ENCODE measurements at regions not wholly inside any gene's neighbourhood (a gene's known extent, or its start where the extent isn't known, plus 50 kb on each side); places are given as distances from the start of the nearest gene placed in this dataset.

DNA sequence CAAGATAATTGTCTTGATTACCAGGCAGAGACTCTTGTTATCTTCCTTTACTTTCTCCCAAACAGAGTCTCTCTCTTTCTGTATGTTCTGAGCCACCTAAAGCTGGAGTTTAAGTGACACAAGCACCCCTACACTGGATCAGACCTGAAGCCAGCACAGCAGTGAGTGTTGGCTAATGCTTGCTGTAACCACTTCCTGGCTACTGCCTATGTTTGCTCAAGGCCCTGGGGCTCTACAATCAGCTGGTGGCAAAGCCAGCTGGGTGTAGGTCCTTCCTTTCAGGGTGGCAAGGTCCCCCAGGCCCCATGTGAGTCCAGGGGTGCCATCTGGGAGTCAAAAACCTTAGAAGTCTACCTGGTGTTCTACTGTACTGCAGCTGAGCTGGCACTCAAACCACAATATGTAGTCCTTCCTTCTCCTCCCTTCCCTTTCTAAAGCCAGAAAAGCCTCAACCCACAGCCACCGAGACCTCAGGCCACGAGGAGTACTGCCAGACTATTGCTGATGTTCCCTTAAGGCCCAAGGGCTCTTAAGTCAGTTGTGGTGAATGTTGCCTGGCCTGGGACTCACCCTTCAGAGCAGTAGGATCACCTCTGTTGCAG lies 416.3 kb downstream of the ADRA2A start:
- DNase-seq: no peak

GRCh38 chr10:111498560-111498959 lies 421.7 kb downstream of the ADRA2A start:
- DNase-seq: no peak

GRCh38 chr10:111504376-111504775 lies 427.5 kb downstream of the ADRA2A start:
- DNase-seq: no peak

DNA sequence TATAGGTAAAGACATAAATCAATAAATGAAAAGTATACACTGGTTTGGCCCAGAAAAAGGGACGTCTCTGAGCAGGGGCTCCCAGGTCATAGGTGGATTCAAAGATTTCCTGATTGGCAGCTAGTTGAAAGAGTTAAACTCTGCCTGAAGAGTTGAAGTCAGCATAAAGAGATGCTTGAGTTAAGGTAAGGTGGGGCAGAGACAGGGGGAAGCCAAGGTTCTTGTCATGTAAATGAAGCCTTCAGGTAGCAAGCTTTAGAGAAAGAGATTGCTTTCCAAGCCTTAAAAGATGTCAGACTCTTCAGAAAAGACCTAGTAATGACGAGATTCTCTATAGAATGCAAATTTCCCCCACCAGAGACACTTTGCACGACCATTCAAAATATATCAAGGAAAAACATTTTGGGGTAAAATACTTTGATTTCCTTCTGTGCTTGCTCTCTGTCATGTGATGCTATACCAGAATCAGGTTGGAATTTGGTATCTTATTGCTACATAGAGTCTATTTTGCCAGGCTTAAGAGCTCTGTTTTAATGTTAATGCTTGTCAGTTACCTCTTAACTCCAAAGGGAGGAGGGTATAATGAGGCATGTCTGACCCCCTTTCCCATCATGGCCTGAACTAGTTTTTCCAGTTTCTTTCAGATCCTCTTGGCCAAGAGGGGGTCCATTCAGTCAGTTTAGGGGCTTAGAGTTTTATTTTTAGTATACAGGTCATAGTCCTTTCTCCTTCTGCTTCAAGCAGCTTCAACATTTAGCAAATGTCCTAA lies 429.6 kb downstream of the ADRA2A start:
- DNase-seq: no peak

GRCh38 chr10:111511751-111512150 lies 434.9 kb downstream of the ADRA2A start:
- no peak for DNase-seq

GRCh38 chr10:111515264-111515663 lies 438.4 kb downstream of the ADRA2A start:
- no peak for DNase-seq

DNA sequence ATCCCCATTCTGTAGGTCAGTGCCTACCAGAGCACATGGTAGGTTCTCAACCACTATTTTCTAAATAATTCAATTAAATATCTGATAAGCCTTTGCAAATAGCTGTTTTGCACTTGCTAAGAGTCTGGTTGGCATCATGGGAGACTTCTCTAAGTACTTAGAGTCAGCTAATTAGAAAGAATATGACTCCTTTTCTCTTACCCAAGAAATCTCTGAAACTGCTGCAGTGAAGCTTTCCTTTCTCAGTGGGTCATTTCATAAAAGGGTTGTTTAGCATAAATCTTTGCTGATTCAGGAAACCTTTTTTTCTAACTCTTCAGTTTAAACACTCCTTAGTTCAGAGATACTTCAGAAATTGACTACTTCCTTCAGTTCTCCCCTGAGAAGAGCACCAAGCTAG lies 438.9 kb downstream of the ADRA2A start:
- no peak for DNase-seq

DNA sequence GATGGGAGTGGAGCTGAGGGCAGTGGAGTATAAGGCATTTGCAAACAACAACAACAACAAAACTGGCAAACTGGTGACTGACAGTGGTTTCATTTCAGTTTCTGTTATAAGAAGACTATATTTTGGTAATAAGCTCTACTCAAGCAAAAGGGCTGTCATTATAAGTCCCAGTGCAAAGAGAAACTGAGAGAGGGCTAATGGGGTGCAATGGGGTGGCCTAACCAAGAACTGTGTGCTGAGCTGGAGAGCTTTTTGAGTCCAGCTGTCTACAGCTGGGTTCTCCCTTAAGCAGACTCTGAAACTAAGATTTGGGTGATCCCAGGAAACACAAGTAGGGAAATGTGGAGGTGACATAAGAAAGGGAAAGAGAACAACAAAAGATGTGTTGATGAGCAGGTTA lies 439.3 kb downstream of the ADRA2A start:
- no peak for DNase-seq

GRCh38 chr10:111522141-111522540 lies 445.3 kb downstream of the ADRA2A start:
- no peak for DNase-seq

DNA sequence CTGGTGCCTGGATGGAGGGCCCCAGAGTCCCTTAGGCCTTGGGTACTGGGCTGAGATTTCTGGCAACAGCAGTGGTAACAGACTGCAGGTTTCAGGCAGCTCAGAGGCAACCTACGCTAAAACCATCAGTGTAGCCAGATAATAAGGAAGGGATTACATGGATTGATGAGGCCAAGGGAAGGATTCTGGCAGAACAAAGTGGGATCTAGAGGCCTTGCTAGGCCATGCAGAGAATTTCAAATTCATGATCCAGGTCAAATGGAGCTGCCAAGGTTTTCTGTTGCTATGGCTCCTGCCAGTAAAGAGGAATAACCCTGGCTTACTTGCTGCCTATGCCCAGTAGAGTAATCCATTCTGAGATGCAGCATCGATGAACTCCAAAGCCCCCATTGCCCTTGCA lies 445.7 kb downstream of the ADRA2A start:
- DNase-seq: no peak

DNA sequence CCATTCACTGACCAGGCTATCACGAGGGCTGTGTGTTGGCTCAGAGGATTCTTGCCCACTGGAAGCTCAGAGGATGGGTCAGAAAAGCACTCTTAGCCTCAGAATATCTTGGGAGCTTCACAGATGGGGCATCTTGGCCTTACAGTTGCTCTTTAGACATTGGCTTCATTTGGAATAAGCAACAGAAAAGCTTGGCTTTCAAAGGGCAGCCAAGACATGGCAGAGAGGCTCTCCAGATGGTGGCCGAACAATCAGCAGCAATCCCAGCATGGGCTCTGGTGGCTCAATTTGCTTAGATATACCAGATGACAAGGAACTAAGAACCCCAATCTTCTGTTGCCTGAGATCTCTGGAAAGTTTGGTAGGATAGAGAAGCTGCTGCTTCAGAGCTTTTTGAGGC lies 446.2 kb downstream of the ADRA2A start:
- DNase-seq: no peak

DNA sequence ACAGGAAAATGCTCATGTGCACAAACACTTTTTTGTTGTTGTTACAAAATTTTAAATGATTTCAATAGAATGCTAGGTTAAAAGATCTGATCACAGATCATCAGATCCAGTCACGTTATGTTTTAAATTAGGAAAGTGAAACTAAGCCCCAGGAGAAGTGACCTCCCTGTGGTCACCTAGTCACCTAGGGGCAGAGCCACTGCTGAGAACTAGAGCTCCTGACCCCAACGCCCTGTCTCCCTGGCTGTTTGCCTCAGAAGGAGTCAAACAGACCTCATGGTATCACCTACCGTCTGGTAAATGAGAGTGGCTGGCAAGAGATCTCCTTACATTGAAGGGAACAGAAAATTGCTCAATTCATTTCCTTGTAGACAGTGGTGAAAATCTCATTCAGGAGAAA lies 447.3 kb downstream of the ADRA2A start:
- DNase-seq: no peak

DNA sequence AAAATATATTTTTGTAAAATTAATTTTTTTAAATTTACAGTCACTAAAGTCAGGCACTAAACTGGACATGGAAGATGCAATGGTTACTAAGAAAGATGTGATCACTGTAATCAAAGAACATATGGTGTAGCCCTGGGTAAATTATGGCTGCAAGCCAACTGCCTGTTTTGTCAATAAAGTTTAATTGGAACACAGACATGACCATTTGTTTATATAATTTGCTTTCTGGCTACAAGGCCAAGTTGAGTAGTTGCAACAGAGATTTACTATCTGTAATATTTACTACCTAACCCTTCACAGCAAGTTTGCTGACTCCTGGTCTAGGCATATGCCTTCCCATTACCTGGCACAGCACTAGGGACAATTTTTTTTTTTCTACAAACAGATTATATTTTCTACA lies 448.9 kb downstream of the ADRA2A start:
- DNase-seq: no peak

DNA sequence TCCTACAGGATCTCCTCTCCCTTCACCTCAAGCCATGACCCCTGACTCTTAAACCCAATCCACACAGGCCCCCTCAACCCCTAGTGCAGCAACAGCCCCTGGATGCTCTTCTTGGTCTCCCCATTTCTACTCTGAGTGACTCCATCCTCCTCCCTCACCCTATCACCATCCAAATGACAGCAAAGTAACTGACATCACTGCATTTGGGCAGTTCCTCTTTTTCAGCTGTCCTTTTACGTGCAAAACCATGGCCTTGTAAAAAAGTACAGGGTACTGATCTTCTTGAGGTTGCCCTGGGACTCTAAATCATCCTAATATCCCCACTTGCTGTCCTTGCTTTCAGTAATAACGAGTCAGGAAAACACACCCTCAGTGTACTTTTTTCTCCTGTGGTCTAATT lies 454.9 kb downstream of the ADRA2A start:
- DNase-seq: no peak

- DNase-seq: no peak
Measured at GRCh38 chr10:111532139-111532538, 455.3 kb downstream of the ADRA2A start.

GRCh38 chr10:111539246-111539645 lies 462.4 kb downstream of the ADRA2A start:
- DNase-seq: no peak

GRCh38 chr10:111543854-111544253 lies 467.0 kb downstream of the ADRA2A start:
- no peak for DNase-seq

DNA sequence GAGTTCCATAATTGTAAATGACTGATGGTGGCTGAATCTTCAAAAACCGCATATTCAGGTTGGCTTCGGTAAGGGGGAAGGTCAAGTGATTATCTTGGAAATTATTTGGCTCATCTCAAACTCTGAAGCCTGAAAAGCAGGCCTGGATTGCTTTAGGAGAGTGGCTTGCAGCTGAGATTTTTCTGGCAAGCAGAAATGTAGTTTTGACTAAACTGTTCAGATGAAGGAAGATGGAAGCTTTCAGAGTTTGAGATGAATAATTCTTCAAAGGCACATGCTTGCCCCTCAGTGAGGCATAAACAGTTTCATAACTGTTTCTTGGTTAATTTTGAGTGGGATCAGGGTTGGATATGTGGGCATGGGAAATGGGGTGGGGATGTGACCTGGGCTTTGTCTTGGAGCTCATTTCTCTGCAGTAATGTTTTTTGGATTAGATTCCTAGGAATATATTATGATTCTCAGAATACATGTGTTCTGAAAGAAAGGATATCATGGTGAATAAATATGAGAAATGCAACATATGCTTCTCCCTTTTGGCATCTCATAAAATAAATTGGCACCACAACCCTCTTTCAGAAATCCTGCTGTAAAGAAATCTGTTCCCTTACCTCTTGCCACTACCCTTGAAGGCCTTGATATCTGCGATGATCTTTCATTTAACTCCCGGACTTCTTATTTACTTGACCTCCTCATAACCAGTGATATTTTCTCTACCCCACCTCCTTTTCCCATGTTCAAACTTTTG lies 469.2 kb downstream of the ADRA2A start:
- no peak for DNase-seq

DNA sequence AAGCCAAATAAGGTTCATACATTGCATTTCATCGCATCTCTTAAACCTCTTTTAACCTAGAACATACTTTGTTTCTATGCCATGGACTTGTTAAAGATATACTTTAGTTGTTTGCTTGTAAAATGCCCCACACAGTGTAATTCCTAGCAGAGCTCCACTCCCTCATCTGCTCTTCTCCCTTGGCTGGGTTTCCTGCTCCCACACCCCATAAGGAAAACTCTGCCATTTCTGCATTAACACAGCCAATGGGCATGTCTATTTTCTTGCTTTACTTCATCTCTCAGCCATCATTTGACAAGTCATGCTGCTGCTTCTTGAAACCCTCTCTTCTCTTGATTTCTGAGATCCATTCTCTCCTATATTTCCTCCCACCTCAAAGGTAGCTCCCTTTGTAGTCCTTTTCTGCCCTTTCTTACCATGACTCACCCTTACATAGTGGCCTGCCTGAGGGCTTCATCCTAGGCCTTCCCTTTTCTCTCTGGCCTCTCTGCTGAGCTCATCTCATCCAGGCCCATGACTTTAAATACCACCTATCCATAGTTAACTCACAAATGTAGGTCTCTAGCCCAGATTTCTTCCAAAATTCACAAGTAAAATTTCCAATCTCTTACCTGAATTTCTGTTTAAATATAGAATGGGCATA lies 471.4 kb downstream of the ADRA2A start:
- DNase-seq: no peak

GRCh38 chr10:111551001-111551400 lies 474.2 kb downstream of the ADRA2A start:
- DNase-seq: no peak

DNA sequence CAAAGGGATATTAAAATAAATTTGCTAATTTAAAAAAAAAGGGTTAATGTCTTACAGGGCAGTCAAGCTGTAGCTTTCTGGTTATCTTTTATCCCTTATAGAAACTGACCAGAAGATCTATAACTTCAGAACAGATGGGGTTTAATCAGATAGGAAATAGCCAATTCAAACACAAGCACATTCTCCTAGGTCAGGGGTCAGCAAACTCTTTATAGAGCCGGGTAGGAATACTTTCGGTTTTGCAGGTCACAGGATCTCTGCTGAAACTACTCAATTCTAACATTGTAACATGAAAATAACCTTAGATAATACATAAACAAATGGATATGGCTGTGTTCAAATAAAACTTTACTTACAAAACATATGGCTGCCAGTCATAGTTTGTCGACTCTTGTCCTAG lies 479.8 kb downstream of the ADRA2A start:
- no peak for DNase-seq

DNA sequence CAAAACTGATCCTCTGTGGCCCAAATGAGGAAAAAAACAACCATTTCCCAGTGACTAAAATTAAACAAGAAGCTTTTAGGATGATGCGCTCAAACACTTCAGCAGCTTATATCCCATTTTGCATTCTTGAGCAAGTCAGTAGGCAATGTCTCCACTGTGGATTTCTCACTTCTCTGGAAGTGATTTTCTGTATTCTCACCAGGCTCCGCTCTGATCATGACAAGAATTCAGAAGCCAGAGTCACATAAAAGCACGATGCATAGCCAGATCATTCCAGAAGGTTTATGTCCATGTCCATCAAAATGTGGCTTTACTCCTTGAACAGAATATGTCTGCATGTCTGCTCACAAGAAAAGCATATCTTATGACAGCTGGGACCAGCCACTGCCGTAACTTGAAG lies 481.4 kb downstream of the ADRA2A start:
- no peak for DNase-seq
